ENCODE measurements at regions not wholly inside any gene's neighbourhood (a gene's known extent, or its start where the extent isn't known, plus 50 kb on each side); places are given as distances from the start of the nearest gene placed in this dataset.
"Not testable (repeated sequence)": the region's sequence is repeated elsewhere in the genome, so short reads cannot be mapped to it uniquely, and the experiment has no call there.

- no peaks in the 10 kb centered on the region for H3K27me3 ChIP-seq (ENCODE audit: insufficient read depth, low read depth)
- no peak overlapping the region for H3K27ac ChIP-seq
- DNase-seq = no peak
- POLR2A ChIA-PET (ENCODE audit: unreplicated experiment) = no interaction called here
- no peaks in the 10 kb centered on the region for H3F3A ChIP-seq (ENCODE audit: insufficient read depth, low read depth)
- H3K36me3 ChIP-seq (ENCODE audit: low read depth) = no peaks in the 10 kb centered on the region
- H3K9me2 ChIP-seq (ENCODE audit: insufficient read depth) = no peaks in the 10 kb centered on the region
- H2AFZ ChIP-seq = no peak overlapping the region
- no peaks in the 10 kb centered on the region for H3K4me1 ChIP-seq (replicated peaks; ENCODE audit: insufficient read depth)
- no peaks in the 10 kb centered on the region for H4K20me1 ChIP-seq (ENCODE audit: insufficient read depth)
- no peaks in the 10 kb centered on the region; the same call in 1 of the 2 replicates for H3K9me3 ChIP-seq (ENCODE audit: insufficient read depth, low read depth)
- H3K79me2 ChIP-seq (ENCODE audit: low read depth) = no peaks in the 10 kb centered on the region
- CTCF ChIA-PET = no interaction called here
- TF ChIP-seq EZH2 (IDR thresholded peaks at IDR 0.05; ENCODE audit: low read depth) (no peak), CTCF (conservative IDR thresholded peaks at IDR 0.05) (no peak)
- H3K4me3 ChIP-seq = no peak overlapping the region
- H3K4me2 ChIP-seq = no peak overlapping the region
- BruUV-seq (replicated peaks) = no TSS peak
- intact Hi-C loops (cut with micrococcal nuclease; ENCODE audit: unreplicated experiment) = no loop called here
Observed at GRCh38 chr5:110884005-110884404, 145.2 kb downstream of the SLC25A46 start.

- H3K4me2 ChIP-seq; CTCF ChIA-PET; intact Hi-C loops (cut with micrococcal nuclease; ENCODE audit: unreplicated experiment); H3K9me2 ChIP-seq (ENCODE audit: insufficient read depth); H3K79me2 ChIP-seq (ENCODE audit: low read depth); H3K27ac ChIP-seq; H3K36me3 ChIP-seq (ENCODE audit: low read depth); H3K27me3 ChIP-seq (ENCODE audit: insufficient read depth, low read depth); H3K9me3 ChIP-seq (ENCODE audit: insufficient read depth, low read depth); POLR2A ChIA-PET (ENCODE audit: unreplicated experiment); H3K4me1 ChIP-seq (replicated peaks; ENCODE audit: insufficient read depth); H4K20me1 ChIP-seq (ENCODE audit: insufficient read depth); H3F3A ChIP-seq (ENCODE audit: insufficient read depth, low read depth); H2AFZ ChIP-seq; H3K4me3 ChIP-seq; DNase-seq; BruUV-seq (replicated peaks): not testable (repeated sequence)
Observed at GRCh38 chr5:110887170-110887569, 148.4 kb downstream of the SLC25A46 start.

GRCh38 chr5:110893854-110894483, 155.2 kb downstream of the SLC25A46 start:
- H3K4me2 ChIP-seq; H3K27ac ChIP-seq; DNase-seq; POLR2A ChIA-PET (ENCODE audit: unreplicated experiment); H3K36me3 ChIP-seq (ENCODE audit: low read depth); H3K27me3 ChIP-seq (ENCODE audit: insufficient read depth, low read depth); BruUV-seq (replicated peaks); H3K9me2 ChIP-seq (ENCODE audit: insufficient read depth); H4K20me1 ChIP-seq (ENCODE audit: insufficient read depth); H3K9me3 ChIP-seq (ENCODE audit: insufficient read depth, low read depth); H3K79me2 ChIP-seq (ENCODE audit: low read depth); H3K4me1 ChIP-seq (replicated peaks; ENCODE audit: insufficient read depth); CTCF ChIA-PET; H3K4me3 ChIP-seq; H3F3A ChIP-seq (ENCODE audit: insufficient read depth, low read depth); intact Hi-C loops (cut with micrococcal nuclease; ENCODE audit: unreplicated experiment); H2AFZ ChIP-seq: not testable (repeated sequence)

- Histone ChIP-seq H3K9me2 (ENCODE audit: insufficient read depth) (no peaks in the 10 kb centered on the region), H3K27ac (no peak overlapping the region), H4K20me1 (ENCODE audit: insufficient read depth) (no peaks in the 10 kb centered on the region), H3K4me3 (no peak overlapping the region), H3F3A (ENCODE audit: insufficient read depth, low read depth) (peaks cover 3% of the 10 kb centered on the region; the same call in 1 of the 2 replicates), H3K9me3 (ENCODE audit: insufficient read depth, low read depth) (no peaks in the 10 kb centered on the region), H3K36me3 (ENCODE audit: low read depth) (no peaks in the 10 kb centered on the region), H2AFZ (no peak overlapping the region), H3K79me2 (ENCODE audit: low read depth) (no peaks in the 10 kb centered on the region), H3K27me3 (ENCODE audit: insufficient read depth, low read depth) (no peaks in the 10 kb centered on the region), H3K4me2 (no peak overlapping the region), H3K4me1 (replicated peaks; ENCODE audit: insufficient read depth) (peaks cover 4% of the 10 kb centered on the region)
- intact Hi-C loops (cut with micrococcal nuclease; ENCODE audit: unreplicated experiment) = no loop called here
- TF ChIP-seq EZH2 (IDR thresholded peaks at IDR 0.05; ENCODE audit: low read depth) (no peak), CTCF (conservative IDR thresholded peaks at IDR 0.05) (no peak)
- ChIA-PET POLR2A (ENCODE audit: unreplicated experiment) (no interaction called here), CTCF (no interaction called here)
- no TSS peak for BruUV-seq (replicated peaks)
- DNase-seq = no peak
Observed at GRCh38 chr5:110894805-110895204, 156.0 kb downstream of the SLC25A46 start.
